Large intestine (tissue), 3 donors: ENCODE measurements at regions not wholly inside any gene's neighbourhood (a gene's known extent, or its start where the extent isn't known, plus 50 kb on each side); places are given as distances from the start of the nearest gene placed in this dataset.

Source experiments
- DNase-seq, 2 donors: peaks; one replicate each; pipeline versions ENCODE4 v3.0.0 to v3.0.0-alpha.2; 2013
- H3K27ac ChIP-seq: one replicate; pipeline ENCODE4 v1.5.1; 2013; ENCODE audit warnings: low read length
- H3K27me3 ChIP-seq: 2 replicates; pipeline ENCODE4 v1.6.1; 2013; ENCODE audit warnings: low read length; ENCODE audit not compliant: control insufficient read depth, insufficient read depth
- H3K36me3 ChIP-seq: 2 replicates; pipeline ENCODE4 v1.6.1; 2013; ENCODE audit warnings: low read length; ENCODE audit not compliant: control insufficient read depth, insufficient read depth
- H3K4me1 ChIP-seq: one replicate; pipeline ENCODE4 v1.6.1; 2013; ENCODE audit warnings: low read length; ENCODE audit not compliant: control insufficient read depth, insufficient read depth
- H3K4me3 ChIP-seq: one replicate; pipeline ENCODE4 v1.5.1; 2013; ENCODE audit warnings: low read length
- H3K9me3 ChIP-seq: one replicate; pipeline ENCODE4 v1.6.1; 2013; ENCODE audit warnings: mild to moderate bottlenecking, low read depth, low read length, moderate library complexity; ENCODE audit not compliant: control insufficient read depth
- WGBS: methylation state at CpG from one replicate; pipeline ENCODE4 v1.1.5; 2013; ENCODE audit warnings: low lambda C conversion rate; ENCODE audit not compliant: insufficient coverage; 5-methylcytosine and 5-hydroxymethylcytosine counted together

DNA sequence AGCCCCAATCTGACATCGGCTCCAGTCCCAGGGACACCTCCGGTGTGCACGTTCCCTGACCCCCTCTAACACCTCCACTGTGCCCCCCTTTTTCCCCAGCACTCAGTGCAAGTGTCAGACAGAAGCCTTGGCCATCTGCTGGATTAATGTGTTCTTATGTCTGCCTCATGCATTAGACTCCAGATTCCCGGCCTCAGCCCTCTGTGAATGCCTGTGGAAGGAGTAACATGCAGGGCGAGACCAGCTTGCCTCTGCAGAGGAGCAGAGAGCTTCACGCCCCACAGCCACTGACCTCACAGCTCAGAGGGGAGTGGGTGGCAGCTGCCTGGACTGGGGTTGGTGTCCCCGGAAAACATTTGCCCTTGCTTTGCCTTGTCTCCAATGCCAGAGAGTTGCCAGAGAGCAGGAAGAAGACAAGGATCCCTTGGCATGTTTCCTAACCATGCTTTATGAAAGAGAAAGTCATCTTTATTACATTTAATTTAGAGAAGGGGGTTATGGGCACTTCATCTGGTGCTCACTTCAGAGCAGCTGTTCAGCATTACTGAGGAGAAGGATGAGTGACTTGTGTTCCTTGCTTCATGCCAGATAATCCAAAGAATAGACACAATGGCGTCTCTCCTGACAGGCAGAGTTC is 91.6 kb upstream of the CXCL12 start:
- no CpG with 5 or more reads among the region's 8 CpGs for WGBS
- no peaks in the 10 kb centered on the region for H3K27me3 ChIP-seq
- H3K4me3 ChIP-seq = no peak overlapping the region
- DNase-seq = no peak
- no peaks in the 10 kb centered on the region for H3K36me3 ChIP-seq
- H3K27ac ChIP-seq = no peak overlapping the region
- peaks cover 2% of the 10 kb centered on the region for H3K4me1 ChIP-seq
- H3K9me3 ChIP-seq = no peaks in the 10 kb centered on the region

DNA sequence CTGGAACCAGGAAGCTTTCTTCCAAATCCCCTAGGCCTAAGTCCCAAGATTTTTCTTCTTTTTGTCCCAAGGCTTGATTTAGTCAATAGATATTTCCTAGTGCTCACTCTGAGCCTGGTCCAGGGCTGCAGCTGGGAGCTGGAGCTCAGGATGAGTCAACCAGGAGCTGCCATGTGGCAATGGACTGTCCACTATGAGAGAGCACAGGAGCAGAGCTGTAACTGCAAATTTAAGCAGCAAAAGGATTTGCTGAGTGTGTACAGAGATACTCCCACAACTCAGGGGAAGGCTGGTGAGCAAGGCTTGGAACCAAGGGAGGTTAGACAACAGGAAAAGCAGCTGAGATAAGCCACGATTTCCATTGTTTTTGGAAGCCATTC is 92.1 kb upstream of the CXCL12 start:
- Histone ChIP-seq H3K9me3 (no peaks in the 10 kb centered on the region), H3K27me3 (no peaks in the 10 kb centered on the region), H3K27ac (no peak overlapping the region), H3K4me1 (peaks cover 2% of the 10 kb centered on the region), H3K36me3 (no peaks in the 10 kb centered on the region), H3K4me3 (no peak overlapping the region)
- no CpG with 5 or more reads among the region's 1 CpG for WGBS
- no peak for DNase-seq

DNA sequence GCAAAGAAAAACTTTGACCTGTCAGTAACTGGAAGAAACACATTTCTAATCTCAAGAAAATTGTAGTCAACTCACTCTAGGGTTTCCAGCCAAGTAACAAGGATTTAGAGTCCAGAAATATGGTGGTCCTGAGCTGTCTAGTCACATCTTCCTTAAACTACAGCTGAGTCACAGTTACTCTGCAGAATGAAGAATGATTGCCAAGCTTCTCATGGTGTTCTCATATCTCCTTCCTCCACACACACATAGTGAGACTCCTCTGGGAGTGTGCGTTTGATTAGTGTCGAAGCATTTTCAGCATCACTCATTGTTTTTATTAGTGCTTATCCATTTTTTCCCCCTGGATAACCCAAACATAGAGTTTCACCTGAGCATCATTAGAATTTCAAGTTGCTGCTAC is 93.1 kb upstream of the CXCL12 start:
- Histone ChIP-seq H3K4me3 (no peak overlapping the region), H3K27me3 (no peaks in the 10 kb centered on the region), H3K36me3 (no peaks in the 10 kb centered on the region), H3K27ac (no peak overlapping the region), H3K9me3 (no peaks in the 10 kb centered on the region), H3K4me1 (peaks cover 2% of the 10 kb centered on the region)
- WGBS = 100% methylated on average over 2 of the region's 2 CpGs
- no peak for DNase-seq

DNA sequence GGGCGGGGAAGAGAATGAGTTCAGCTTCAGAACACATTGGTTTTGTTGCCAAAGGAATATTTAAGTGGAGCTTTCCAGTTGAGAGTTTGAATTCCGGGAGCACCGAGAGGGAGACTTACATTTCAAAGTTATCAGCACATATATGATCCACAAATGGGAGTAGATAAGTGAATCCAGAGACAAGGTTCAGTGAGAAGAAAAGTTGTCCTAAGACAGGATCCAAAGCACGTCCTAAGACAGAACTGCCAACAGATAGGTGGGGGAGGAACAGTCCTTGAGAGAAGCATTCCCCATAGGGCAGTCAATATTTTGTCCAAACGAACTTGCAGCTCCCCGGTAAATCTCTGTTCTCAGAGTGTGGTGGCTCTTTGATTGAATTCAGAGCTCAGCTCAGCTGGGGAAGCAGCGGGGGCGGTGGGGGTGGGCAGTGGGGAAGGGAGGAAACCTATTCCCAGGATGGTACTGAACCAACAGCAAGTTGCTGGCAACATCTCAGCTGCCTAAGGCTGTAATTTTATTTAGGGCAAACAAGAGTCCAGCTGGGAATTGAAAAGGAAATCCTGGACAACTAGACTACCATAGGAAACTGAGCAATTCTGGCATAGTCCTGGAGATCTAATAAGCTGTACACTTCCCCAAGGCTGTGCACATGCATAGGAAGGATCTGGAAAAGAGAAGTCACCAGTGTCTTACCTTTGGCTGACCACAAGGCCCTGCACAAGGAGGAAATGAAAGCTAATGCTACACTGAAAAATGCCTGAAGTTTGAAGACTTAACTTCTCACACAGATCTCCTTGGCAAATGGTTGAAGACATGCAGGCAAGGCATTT is 94.2 kb upstream of the CXCL12 start:
- Histone ChIP-seq H3K9me3 (no peaks in the 10 kb centered on the region), H3K27me3 (no peaks in the 10 kb centered on the region), H3K4me3 (no peak overlapping the region), H3K36me3 (no peaks in the 10 kb centered on the region), H3K4me1 (peaks cover 2% of the 10 kb centered on the region), H3K27ac (no peak overlapping the region)
- 69% methylated on average over 2 of the region's 8 CpGs for WGBS
- no peak for DNase-seq

DNA sequence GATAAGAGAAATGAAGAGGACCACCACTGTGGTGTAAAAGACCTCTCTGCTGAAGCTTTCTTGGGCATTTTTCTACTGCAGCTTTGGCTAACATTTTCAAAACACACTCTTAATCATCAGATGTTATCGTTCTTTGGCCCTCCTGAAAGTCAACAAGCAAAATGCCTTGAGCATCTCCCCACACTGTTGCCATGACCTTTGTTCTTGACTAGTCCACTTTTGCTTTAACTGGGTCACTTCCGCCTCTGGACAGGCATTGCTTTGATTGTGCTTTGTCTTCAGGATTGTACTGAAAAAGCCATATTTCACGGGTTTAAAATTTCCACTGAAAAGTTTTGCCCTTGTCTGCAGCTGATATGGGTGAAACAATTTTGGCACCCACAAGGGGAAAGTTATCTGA is 107.8 kb upstream of the CXCL12 start:
- Histone ChIP-seq H3K4me1 (no peaks in the 10 kb centered on the region), H3K27ac (no peak overlapping the region), H3K4me3 (no peak overlapping the region), H3K36me3 (no peaks in the 10 kb centered on the region), H3K27me3 (no peaks in the 10 kb centered on the region), H3K9me3 (no peaks in the 10 kb centered on the region)
- no peak for DNase-seq
- WGBS = 50% methylated on average over 1 of the region's 3 CpGs

DNA sequence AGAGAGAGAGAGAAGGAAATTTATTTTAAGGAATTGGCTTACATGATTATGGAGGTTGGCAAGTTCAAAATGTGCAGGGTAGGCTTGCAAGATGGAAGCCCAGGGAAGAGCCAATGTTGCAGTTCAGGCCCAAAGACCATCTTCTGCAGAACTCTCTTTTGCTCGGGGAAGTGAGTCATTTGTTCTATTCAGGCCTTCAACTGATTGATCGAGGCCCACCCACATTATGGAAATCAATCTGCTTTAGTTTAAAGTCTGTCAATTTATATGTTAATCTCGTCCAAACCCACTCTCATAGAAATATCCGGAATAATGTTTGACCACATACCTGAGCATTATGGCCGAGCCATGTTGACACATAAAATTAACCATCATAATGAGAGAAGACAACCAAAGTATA is 113.3 kb upstream of the CXCL12 start:
- DNase-seq = no peak
- H3K36me3 ChIP-seq = no peaks in the 10 kb centered on the region
- no CpG with 5 or more reads among the region's 5 CpGs for WGBS
- H3K9me3 ChIP-seq = no peaks in the 10 kb centered on the region
- no peak overlapping the region for H3K4me3 ChIP-seq
- H3K27me3 ChIP-seq = no peaks in the 10 kb centered on the region
- H3K27ac ChIP-seq = no peak overlapping the region
- H3K4me1 ChIP-seq = no peaks in the 10 kb centered on the region

DNA sequence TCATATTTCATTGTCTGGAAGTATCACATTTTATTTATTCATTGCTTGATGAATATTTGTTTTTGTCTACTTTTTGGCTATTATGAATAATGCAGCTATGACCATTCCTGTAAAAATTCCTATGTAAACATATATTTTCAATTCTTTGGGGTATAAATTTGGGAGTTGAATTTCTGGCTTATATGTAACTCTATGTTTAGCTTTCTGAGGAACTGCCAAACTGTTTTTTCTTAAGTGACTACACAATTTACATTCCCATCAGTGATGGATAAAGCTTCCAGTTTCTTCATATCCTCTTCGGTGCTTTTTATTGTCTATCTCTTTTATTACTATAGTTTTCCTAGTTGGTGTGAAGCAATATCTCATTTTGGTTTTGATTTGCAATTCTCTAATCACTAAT is 115.6 kb upstream of the CXCL12 start:
- no peak overlapping the region for H3K4me3 ChIP-seq

DNA sequence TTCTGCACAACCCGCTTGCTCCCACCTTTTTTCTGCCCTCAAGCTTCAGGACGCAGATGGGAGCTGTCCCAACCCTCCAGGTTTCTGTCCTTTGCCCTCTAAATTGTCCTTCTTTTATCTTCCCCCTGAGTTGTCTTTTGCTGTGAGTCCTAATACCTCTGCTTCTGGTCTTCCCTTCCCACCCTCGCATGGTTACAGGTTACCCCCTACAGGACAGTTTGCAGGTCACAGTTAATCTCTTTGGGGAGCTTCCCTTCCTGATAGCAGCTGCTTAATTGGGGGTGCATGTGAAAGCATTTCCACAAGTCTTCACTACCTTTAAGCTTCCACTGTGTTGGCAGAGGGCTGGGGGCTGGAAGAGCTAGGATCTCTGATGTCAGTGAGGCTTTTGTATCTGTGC is 121.5 kb upstream of the CXCL12 start:
- no peaks in the 10 kb centered on the region for H3K27me3 ChIP-seq
- no peak for DNase-seq
- no peak overlapping the region for H3K4me3 ChIP-seq
- no CpG with 5 or more reads among the region's 3 CpGs for WGBS
- H3K27ac ChIP-seq = no peak overlapping the region
- H3K36me3 ChIP-seq = no peaks in the 10 kb centered on the region
- H3K9me3 ChIP-seq = no peaks in the 10 kb centered on the region
- no peaks in the 10 kb centered on the region for H3K4me1 ChIP-seq

More for the DNA sequence above, 115.6 kb upstream of the CXCL12 start:
- no peak for DNase-seq
- Histone ChIP-seq H3K27ac (no peak overlapping the region), H3K27me3 (no peaks in the 10 kb centered on the region), H3K4me1 (no peaks in the 10 kb centered on the region), H3K9me3 (no peaks in the 10 kb centered on the region), H3K36me3 (no peaks in the 10 kb centered on the region)
- WGBS = 25% methylated on average over 1 of the region's 1 CpG

DNA sequence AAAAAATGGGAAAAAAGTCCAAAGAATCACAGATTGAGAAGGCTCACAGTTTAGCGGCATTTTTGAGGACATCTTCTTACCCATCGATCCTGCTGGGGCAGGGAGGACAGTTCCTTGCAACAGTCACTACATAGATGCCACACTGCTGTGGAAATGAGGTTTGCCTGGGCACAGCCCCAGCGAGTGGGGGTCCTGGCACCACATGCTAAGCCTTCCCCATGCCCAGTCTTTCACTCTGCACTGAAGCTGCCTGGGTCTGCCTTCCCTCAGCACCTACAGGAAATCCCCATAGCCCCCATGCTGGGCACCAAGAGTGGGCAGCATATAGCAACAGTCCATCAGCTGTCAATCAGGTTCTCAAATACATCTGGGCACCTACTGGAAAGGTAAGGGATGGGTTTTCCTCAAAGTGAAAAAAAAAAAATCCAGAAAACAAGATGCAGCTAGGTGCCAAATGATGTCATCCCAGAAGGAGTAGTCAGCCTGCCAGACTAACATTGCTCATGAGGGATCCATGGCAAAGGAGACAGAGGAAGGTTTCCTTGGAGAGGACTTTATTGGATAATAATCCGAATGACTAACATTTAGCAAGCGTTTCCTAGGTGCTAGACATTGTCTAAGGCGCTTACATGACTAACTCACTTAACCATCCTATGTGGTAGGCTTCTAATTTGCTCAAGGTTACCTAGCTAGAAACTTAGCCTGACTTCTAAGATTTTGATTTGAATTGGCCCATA is 125.7 kb upstream of the CXCL12 start:
- H3K4me3 ChIP-seq = no peak overlapping the region
- H3K4me1 ChIP-seq = no peaks in the 10 kb centered on the region
- no peaks in the 10 kb centered on the region for H3K36me3 ChIP-seq
- WGBS = no CpG with 5 or more reads among the region's 6 CpGs
- H3K9me3 ChIP-seq = no peaks in the 10 kb centered on the region
- H3K27ac ChIP-seq = no peak overlapping the region
- H3K27me3 ChIP-seq = no peaks in the 10 kb centered on the region
- no peak for DNase-seq

DNA sequence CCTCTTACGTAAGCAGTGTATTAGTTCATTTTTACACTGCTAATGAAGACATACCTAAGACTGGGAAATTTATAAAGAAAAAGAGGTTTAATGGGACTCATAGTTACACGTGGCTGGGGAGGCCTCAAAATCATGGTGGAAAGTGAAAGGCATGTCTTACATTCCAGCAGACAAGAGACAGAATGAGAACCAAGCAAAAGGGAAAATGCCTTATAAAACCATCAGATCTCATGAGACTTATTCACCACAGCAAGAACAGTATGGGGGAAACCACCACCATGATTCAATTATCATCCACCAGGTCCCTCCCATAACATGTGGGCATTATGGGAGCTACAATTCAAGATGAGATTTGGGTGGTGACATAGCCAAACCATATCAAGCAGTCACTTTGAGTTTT is 126.3 kb upstream of the CXCL12 start:
- Histone ChIP-seq H3K9me3 (no peaks in the 10 kb centered on the region), H3K4me1 (no peaks in the 10 kb centered on the region), H3K36me3 (no peaks in the 10 kb centered on the region), H3K27me3 (no peaks in the 10 kb centered on the region), H3K4me3 (no peak overlapping the region), H3K27ac (no peak overlapping the region)
- DNase-seq = no peak
- 83% methylated on average over 1 of the region's 2 CpGs for WGBS
